PC-9 (cell line): ENCODE measurements at regions not wholly inside any gene's neighbourhood (a gene's known extent, or its start where the extent isn't known, plus 50 kb on each side); places are given as distances from the start of the nearest gene placed in this dataset.

Experiments used
- BruUV-seq: library from RNA; stranded (reverse); fragments of 400-500 nt; replicated peaks from 2 replicates; lab custom pipeline; 2021; lab: Mats Ljungman, UMichigan
- CTCF ChIA-PET: fragments of 300-600 bp; sonication (Branson Sonifier 250); formaldehyde crosslinking; loops from one replicate; lab custom pipeline; 2022; ENCODE audit warnings: antibody characterized with exemption; lab: Charles Lee
- POLR2A ChIA-PET: fragments of 300-600 bp; sonication (Branson Sonifier 250); formaldehyde crosslinking; loops from one replicate; lab custom pipeline; 2022; ENCODE audit warnings: antibody characterized with exemption; ENCODE audit not compliant: unreplicated experiment; lab: Charles Lee
- DNase-seq, 2 experiments: peaks; one replicate each; pipeline versions ENCODE4 v3.0.0 to v3.0.0-alpha.2; 2015 to 2022; ENCODE audit warnings: mixed read lengths in 1 of 2
- H2AFZ ChIP-seq: fragments of 200-600 bp; sonication (generic); 2 replicates; pipeline ENCODE4 v1.8.1; 2017; ENCODE audit warnings: antibody characterized with exemption
- H3F3A ChIP-seq: fragments of 200-600 bp; sonication (generic); 2 replicates; pipeline ENCODE4 v1.8.1; 2017; ENCODE audit warnings: antibody characterized with exemption, mild to moderate bottlenecking, low read depth; ENCODE audit not compliant: insufficient read depth
- H3K27ac ChIP-seq: fragments of 200-600 bp; sonication (generic); 2 replicates; pipeline ENCODE4 v1.6.1; 2016; ENCODE audit warnings: mixed run types
- H3K27me3 ChIP-seq: fragments of 200-600 bp; sonication (generic); 2 replicates; pipeline ENCODE4 v1.6.1; 2016; ENCODE audit warnings: low read depth, mixed run types; ENCODE audit not compliant: insufficient read depth
- H3K36me3 ChIP-seq: fragments of 200-600 bp; sonication (generic); 2 replicates; pipeline ENCODE4 v1.6.1; 2016; ENCODE audit warnings: low read depth, mixed run types
- H3K4me1 ChIP-seq: fragments of 200-600 bp; sonication (generic); replicated peaks from 2 replicates; pipeline ENCODE4 v1.6.1; 2016; ENCODE audit warnings: mixed run types; ENCODE audit not compliant: insufficient read depth
- H3K4me2 ChIP-seq: fragments of 200-600 bp; sonication (generic); 2 replicates; pipeline ENCODE4 v1.6.1; 2017; ENCODE audit warnings: mixed run types
- H3K4me3 ChIP-seq: fragments of 200-600 bp; sonication (generic); 2 replicates; pipeline ENCODE4 v1.6.1; 2016; ENCODE audit warnings: mixed run types
- H3K79me2 ChIP-seq: fragments of 200-600 bp; sonication (generic); 2 replicates; pipeline ENCODE4 v1.6.1; 2017; ENCODE audit warnings: low read depth, mixed run types
- H3K9me2 ChIP-seq: fragments of 200-600 bp; sonication (generic); 2 replicates; pipeline ENCODE4 v1.8.1; 2017; ENCODE audit warnings: mild to moderate bottlenecking; ENCODE audit not compliant: insufficient read depth
- H3K9me3 ChIP-seq: fragments of 200-600 bp; sonication (generic); 2 replicates; pipeline ENCODE4 v1.8.1; 2016; ENCODE audit warnings: low read depth; ENCODE audit not compliant: insufficient read depth
- H4K20me1 ChIP-seq: fragments of 200-600 bp; sonication (generic); 2 replicates; pipeline ENCODE4 v1.8.1; 2017; ENCODE audit not compliant: insufficient read depth
- CTCF ChIP-seq: fragments of 200-600 bp; sonication (generic); conservative IDR thresholded peaks from 2 replicates; pipeline ENCODE4 v1.6.1; 2017; ENCODE audit warnings: mixed run types, antibody characterized with exemption, mild to moderate bottlenecking, moderate library complexity
- EZH2 ChIP-seq: fragments of 200-600 bp; sonication (generic); IDR thresholded peaks from 2 replicates; pipeline ENCODE4 v1.8.0; 2017; ENCODE audit warnings: antibody characterized with exemption, low read depth
- intact Hi-C: fragments of 100-400 bp; cut with micrococcal nuclease; formaldehyde crosslinking; loops from one replicate; pipeline ENCODE4 v1.10.0; 2022; ENCODE audit not compliant: unreplicated experiment

GRCh38 chr2:215832791-215833190, 180.6 kb downstream of the MREG start:
- TF ChIP-seq EZH2 (no peak), CTCF (no peak)
- Histone ChIP-seq H3K4me3 (no peak overlapping the region), H3K9me3 (0 out of 2 replicates have a peak, but pooled peaks cover 2% of the 10 kb centered on the region), H3K27me3 (no peaks in the 10 kb centered on the region), H2AFZ (no peak overlapping the region), H3K36me3 (no peaks in the 10 kb centered on the region), H3F3A (no peaks in the 10 kb centered on the region; the same call in 1 of the 2 replicates), H3K9me2 (no peaks in the 10 kb centered on the region), H3K4me2 (no peak overlapping the region), H3K79me2 (no peaks in the 10 kb centered on the region), H3K4me1 (peaks cover 33% of the 10 kb centered on the region), H4K20me1 (no peaks in the 10 kb centered on the region), H3K27ac (no peak overlapping the region)
- DNase-seq = no peak
- ChIA-PET CTCF (no interaction called here), POLR2A (interaction anchor here (0.7 kb wide), 1 partner anchor 525 kb away, joined by 6 read pairs; no protein-coding TSS in a partner anchor)
- intact Hi-C loops = no loop called here
- no TSS peak for BruUV-seq

DNA sequence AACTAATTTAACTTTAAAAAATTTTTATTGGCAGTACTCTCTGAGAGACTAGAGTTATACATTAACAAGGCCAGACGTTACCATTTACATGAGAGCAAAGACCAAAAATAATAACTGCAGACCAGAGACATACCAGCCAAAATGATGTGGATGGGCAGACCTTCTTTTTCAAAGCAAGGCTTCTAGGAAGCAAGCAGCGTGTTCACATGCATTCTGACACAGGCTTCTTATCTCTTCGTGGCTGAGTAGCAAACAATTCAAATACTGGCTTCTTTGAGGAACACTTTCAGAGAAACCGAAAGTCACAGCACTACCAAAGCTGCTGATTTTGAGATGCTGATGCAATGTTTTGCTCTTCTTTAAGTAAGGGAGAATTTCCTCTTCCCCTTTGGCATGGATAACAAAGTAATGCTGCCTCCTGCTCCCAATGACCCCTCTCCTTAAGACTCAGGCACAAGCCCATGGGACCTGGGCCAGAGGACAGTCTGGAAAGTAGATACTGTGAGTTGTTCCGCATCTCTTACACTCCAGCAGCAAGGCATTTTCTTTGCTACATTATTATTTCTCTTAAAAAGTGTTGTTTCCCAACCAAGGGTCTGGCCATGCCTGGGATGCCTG, 181.9 kb downstream of the MREG start:
- ChIA-PET CTCF (no interaction called here), POLR2A (no interaction called here)
- no TSS peak for BruUV-seq
- TF ChIP-seq CTCF = no peak
- TF ChIP-seq EZH2 = no peak
- H3K9me3 ChIP-seq = 0 out of 2 replicates have a peak, but pooled peaks cover 2% of the 10 kb centered on the region
- no peak overlapping the region for H2AFZ ChIP-seq
- no peak overlapping the region for H3K27ac ChIP-seq
- 0 out of 2 replicates have a peak overlapping the region, but pooled peaks have one; percentile 5 for H3K4me2 ChIP-seq
- H3K36me3 ChIP-seq = no peaks in the 10 kb centered on the region
- H3K27me3 ChIP-seq = no peaks in the 10 kb centered on the region
- H3K4me1 ChIP-seq = peaks cover 47% of the 10 kb centered on the region
- no peak overlapping the region for H3K4me3 ChIP-seq
- H3K79me2 ChIP-seq = no peaks in the 10 kb centered on the region
- H4K20me1 ChIP-seq = no peaks in the 10 kb centered on the region
- H3K9me2 ChIP-seq = no peaks in the 10 kb centered on the region
- peaks cover 10% of the 10 kb centered on the region for H3F3A ChIP-seq
- no peak for DNase-seq
- intact Hi-C loops = no loop called here

- Histone ChIP-seq H3K4me3 (no peak overlapping the region), H3K79me2 (no peaks in the 10 kb centered on the region), H3K9me2 (no peaks in the 10 kb centered on the region), H3F3A (peaks cover 19% of the 10 kb centered on the region), H3K27me3 (no peaks in the 10 kb centered on the region), H3K4me2 (no peak overlapping the region), H4K20me1 (no peaks in the 10 kb centered on the region), H2AFZ (no peak overlapping the region), H3K27ac (no peak overlapping the region), H3K9me3 (0 out of 2 replicates have a peak, but pooled peaks cover 2% of the 10 kb centered on the region), H3K36me3 (no peaks in the 10 kb centered on the region), H3K4me1 (peaks cover 57% of the 10 kb centered on the region)
- intact Hi-C loops = no loop called here
- ChIA-PET POLR2A (no interaction called here), CTCF (interaction anchor here (0.6 kb wide), 1 partner anchor 11 kb away, joined by 4 read pairs; no protein-coding TSS in a partner anchor)
- no TSS peak for BruUV-seq
- DNase-seq = peak in 1 of 2 experiments; percentile 49
- TF ChIP-seq CTCF = no peak
- no peak for TF ChIP-seq EZH2
These were observed 183.0 kb downstream of the MREG start for GRCh38 chr2:215830304-215830703.
